ENCODE measurements at regions not wholly inside any gene's neighbourhood (a gene's known extent, or its start where the extent isn't known, plus 50 kb on each side); places are given as distances from the start of the nearest gene placed in this dataset.
A peak's percentile ranks its signal among the peaks of the same experiment; 100 is the strongest.

DNA sequence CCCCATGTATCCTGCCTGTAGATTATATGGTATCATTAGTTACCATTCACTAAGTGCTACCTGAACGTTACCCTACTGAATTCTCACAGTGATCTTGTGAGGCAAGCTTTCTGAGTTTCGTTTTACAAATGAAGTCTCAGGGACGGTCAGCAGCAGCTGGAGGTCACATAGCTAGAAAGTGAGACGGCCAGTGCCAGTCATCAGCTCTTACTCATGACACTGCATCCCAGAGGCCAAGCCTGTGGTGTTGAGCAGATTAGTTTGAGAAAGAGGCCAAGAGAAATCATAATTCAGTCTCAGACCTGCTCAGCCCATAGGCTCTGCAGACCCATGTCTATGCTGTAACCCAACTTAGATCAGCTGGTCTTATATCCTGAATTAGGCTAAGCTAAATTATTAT is 95.7 kb upstream of the EGFLAM start:
- no peak overlapping the region for H3K4me2 ChIP-seq (ENCODE audit: extremely low read depth, insufficient read depth, low read length)
- peak in 1 of 2 donors; percentile 2 for DNase-seq (ENCODE audit: low read depth in 2 of 2)
- no peak for TF ChIP-seq EZH2 (IDR thresholded peaks at IDR 0.05; ENCODE audit: low read length, missing control alignments)
- TF ChIP-seq CTCF (conservative IDR thresholded peaks at IDR 0.05 in 1 of 2, IDR thresholded peaks at IDR 0.05 in 1 of 2; ENCODE audit: low read depth in 1 of 2, low read length in 2 of 2), result no peak
- no peak overlapping the region for H3K4me3 ChIP-seq (replicated peaks in 1 of 4; ENCODE audit: control extremely low read depth in 1 of 4, insufficient read depth in 1 of 4, low read depth in 3 of 4, low read length in 4 of 4)
- no peaks in the 10 kb centered on the region for H3K9me3 ChIP-seq (ENCODE audit: control insufficient read depth, insufficient read depth, low read depth, low read length)
- no peaks in the 10 kb centered on the region for H3K79me2 ChIP-seq (ENCODE audit: control insufficient read depth, insufficient read depth, low read length)
- no peaks in the 10 kb centered on the region for H3K36me3 ChIP-seq (ENCODE audit: control insufficient read depth, insufficient read depth, low read length)
- no peak overlapping the region for H2AFZ ChIP-seq (ENCODE audit: low read length)
- no peaks in the 10 kb centered on the region for H4K20me1 ChIP-seq (ENCODE audit: control insufficient read depth, extremely low read depth, insufficient read depth, low read length)
- H3K27me3 ChIP-seq (ENCODE audit: control insufficient read depth, insufficient read depth, low read length), result no peaks in the 10 kb centered on the region
- no peak overlapping the region for H3K27ac ChIP-seq (ENCODE audit: insufficient read depth, low read length)
- no peak overlapping the region for H3K9ac ChIP-seq (ENCODE audit: insufficient read depth, low read length)
- no peaks in the 10 kb centered on the region for H3K4me1 ChIP-seq (ENCODE audit: control insufficient read depth, extremely low read depth, insufficient read depth, low read length)

- H3K36me3 ChIP-seq (ENCODE audit: control insufficient read depth, insufficient read depth, low read length), result no peaks in the 10 kb centered on the region
- peaks cover 3% of the 10 kb centered on the region for H3K27me3 ChIP-seq (ENCODE audit: control insufficient read depth, insufficient read depth, low read length)
- H3K4me1 ChIP-seq (ENCODE audit: control insufficient read depth, extremely low read depth, insufficient read depth, low read length), result no peaks in the 10 kb centered on the region
- H3K9me3 ChIP-seq (ENCODE audit: control insufficient read depth, insufficient read depth, low read depth, low read length), result no peaks in the 10 kb centered on the region
- H3K4me2 ChIP-seq (ENCODE audit: extremely low read depth, insufficient read depth, low read length), result no peak overlapping the region
- no peak overlapping the region for H3K9ac ChIP-seq (ENCODE audit: insufficient read depth, low read length)
- no peak overlapping the region for H3K27ac ChIP-seq (ENCODE audit: insufficient read depth, low read length)
- no peak overlapping the region for H3K4me3 ChIP-seq (replicated peaks in 1 of 4; ENCODE audit: control extremely low read depth in 1 of 4, insufficient read depth in 1 of 4, low read depth in 3 of 4, low read length in 4 of 4)
- H4K20me1 ChIP-seq (ENCODE audit: control insufficient read depth, extremely low read depth, insufficient read depth, low read length), result no peaks in the 10 kb centered on the region
- no peak for TF ChIP-seq EZH2 (IDR thresholded peaks at IDR 0.05; ENCODE audit: low read length, missing control alignments)
- TF ChIP-seq CTCF (conservative IDR thresholded peaks at IDR 0.05 in 1 of 2, IDR thresholded peaks at IDR 0.05 in 1 of 2; ENCODE audit: low read depth in 1 of 2, low read length in 2 of 2), result no peak
- no peaks in the 10 kb centered on the region for H3K79me2 ChIP-seq (ENCODE audit: control insufficient read depth, insufficient read depth, low read length)
- no peak for DNase-seq (ENCODE audit: low read depth in 2 of 2)
- no peak overlapping the region for H2AFZ ChIP-seq (ENCODE audit: low read length)
These were observed 101.3 kb upstream of the EGFLAM start for GRCh38 chr5:38157024-38157423.

DNA sequence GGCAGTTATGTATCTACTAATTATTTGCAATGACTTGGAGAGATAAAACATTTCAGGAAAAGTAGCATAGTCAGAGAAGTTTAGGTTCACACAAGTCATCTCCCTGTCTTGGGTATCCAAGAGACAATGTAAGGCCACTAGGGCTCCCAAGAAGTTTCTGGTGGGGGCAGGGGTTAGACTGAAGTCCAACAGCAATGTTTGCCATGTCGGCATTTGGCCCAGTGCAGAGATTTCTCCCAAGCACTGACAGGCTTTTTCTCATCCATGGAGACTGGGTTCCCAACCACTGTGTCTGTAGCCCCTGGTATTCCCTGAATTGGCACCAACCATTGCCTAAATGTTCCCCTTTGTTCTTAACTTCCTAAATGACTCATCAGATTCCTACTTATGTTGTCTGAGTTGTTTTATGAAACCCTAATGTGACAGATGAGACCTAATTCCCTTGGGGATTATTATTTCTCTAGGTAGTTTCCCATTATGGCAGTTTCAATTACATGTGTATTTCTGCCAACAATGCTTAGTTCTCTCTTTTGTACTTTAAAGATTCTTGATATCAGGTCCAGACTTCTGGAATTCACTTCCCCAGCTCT is 103.6 kb upstream of the EGFLAM start:
- no peak for TF ChIP-seq EZH2 (IDR thresholded peaks at IDR 0.05; ENCODE audit: low read length, missing control alignments)
- no peak for TF ChIP-seq CTCF (conservative IDR thresholded peaks at IDR 0.05 in 1 of 2, IDR thresholded peaks at IDR 0.05 in 1 of 2; ENCODE audit: low read depth in 1 of 2, low read length in 2 of 2)
- Histone ChIP-seq H3K27me3 (ENCODE audit: control insufficient read depth, insufficient read depth, low read length) (peaks cover 3% of the 10 kb centered on the region), H3K4me3 (replicated peaks in 1 of 4; ENCODE audit: control extremely low read depth in 1 of 4, insufficient read depth in 1 of 4, low read depth in 3 of 4, low read length in 4 of 4) (no peak overlapping the region), H3K9ac (ENCODE audit: insufficient read depth, low read length) (no peak overlapping the region), H3K9me3 (ENCODE audit: control insufficient read depth, insufficient read depth, low read depth, low read length) (no peaks in the 10 kb centered on the region), H4K20me1 (ENCODE audit: control insufficient read depth, extremely low read depth, insufficient read depth, low read length) (no peaks in the 10 kb centered on the region), H3K4me1 (ENCODE audit: control insufficient read depth, extremely low read depth, insufficient read depth, low read length) (no peaks in the 10 kb centered on the region), H2AFZ (ENCODE audit: low read length) (no peak overlapping the region), H3K27ac (ENCODE audit: insufficient read depth, low read length) (no peak overlapping the region), H3K4me2 (ENCODE audit: extremely low read depth, insufficient read depth, low read length) (no peak overlapping the region), H3K36me3 (ENCODE audit: control insufficient read depth, insufficient read depth, low read length) (no peaks in the 10 kb centered on the region), H3K79me2 (ENCODE audit: control insufficient read depth, insufficient read depth, low read length) (no peaks in the 10 kb centered on the region)
- DNase-seq (ENCODE audit: low read depth in 2 of 2), result no peak
